ENCODE measurements at regions not wholly inside any gene's neighbourhood (a gene's known extent, or its start where the extent isn't known, plus 50 kb on each side); places are given as distances from the start of the nearest gene placed in this dataset.

DNA sequence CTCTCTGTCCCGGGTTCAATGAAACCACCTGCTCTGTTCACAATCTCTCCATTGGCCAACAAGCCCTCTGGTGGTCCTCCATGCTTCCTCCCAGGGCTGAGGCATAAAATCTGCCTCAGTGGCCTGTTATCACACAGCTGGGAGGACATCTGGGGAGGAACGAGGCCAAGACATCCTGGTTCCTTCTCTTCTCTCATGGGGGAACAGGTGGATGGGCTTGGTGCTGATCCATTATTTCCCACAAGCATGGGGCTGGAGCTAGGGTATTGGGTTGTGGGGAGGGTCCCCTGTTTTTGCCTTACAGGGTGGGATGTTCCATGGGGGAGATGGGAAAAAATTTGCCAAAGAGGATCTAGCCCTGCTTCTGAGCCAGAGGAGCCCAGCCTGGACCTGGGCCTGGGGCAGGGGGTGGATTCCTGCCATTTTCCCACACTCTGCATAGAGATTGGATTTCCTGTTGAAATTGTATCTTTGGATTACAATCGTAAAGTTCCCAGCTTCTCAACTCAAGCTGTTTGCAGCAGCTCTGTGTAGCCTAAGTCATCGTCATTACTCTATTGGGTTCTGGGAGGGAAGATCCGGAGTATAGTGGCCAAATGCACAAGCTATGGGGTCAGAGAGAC lies 124.7 kb downstream of the NAV1 start:
- Histone ChIP-seq H3K27ac (ENCODE audit: low read length, poor library complexity, severe bottlenecking) (no peak overlapping the region), H2BK15ac (ENCODE audit: low read depth, poor library complexity, severe bottlenecking) (no peak overlapping the region), H4K8ac (ENCODE audit: low read length) (no peak overlapping the region), H3K79me1 (replicated peaks; ENCODE audit: low read length, poor library complexity, severe bottlenecking) (peaks cover 62% of the 10 kb centered on the region), H2BK120ac (ENCODE audit: low read depth, low read length) (no peak overlapping the region), H4K91ac (ENCODE audit: low read length) (no peak overlapping the region), H3K9me3 (ENCODE audit: control insufficient read depth, low read length) (no peaks in the 10 kb centered on the region), H2AK5ac (ENCODE audit: low read length, severe bottlenecking) (no peak overlapping the region), H2BK12ac (ENCODE audit: low read length in 2 of 2) (no peak overlapping the region), H3K4me3 (ENCODE audit: insufficient read depth in 1 of 2, low read depth in 1 of 2, low read length in 2 of 2) (no peak overlapping the region), H3K18ac (ENCODE audit: low read depth in 1 of 2, low read length in 2 of 2) (no peak overlapping the region), H3K4ac (ENCODE audit: low read depth in 1 of 2, low read length in 2 of 2) (no peak overlapping the region), H3K36me3 (ENCODE audit: control insufficient read depth in 1 of 2, insufficient read depth in 2 of 2, low read depth in 1 of 2, low read length in 2 of 2) (peaks cover 19 to 82% of the 10 kb centered on the region in 2 experiments), H2AFZ (ENCODE audit: low read depth, low read length) (no peak overlapping the region), H3K14ac (ENCODE audit: low read length in 2 of 2) (peak overlapping the region in 1 of 2 experiments; percentile 14), H3K4me2 (ENCODE audit: low read length, poor library complexity, severe bottlenecking) (no peak overlapping the region), H3K9ac (ENCODE audit: low read length) (no peak overlapping the region), H3K23ac (ENCODE audit: low read length in 2 of 2) (no peak overlapping the region), H2BK5ac (ENCODE audit: low read depth, low read length, poor library complexity, severe bottlenecking) (no peak overlapping the region), H3K27me3 (ENCODE audit: control insufficient read depth in 1 of 2, insufficient read depth in 1 of 2, low read length in 2 of 2) (no peaks in the 10 kb centered on the region), H3K4me1 (ENCODE audit: control insufficient read depth, insufficient read depth, low read depth, low read length) (peaks cover 6% of the 10 kb centered on the region)
- no peak for DNase-seq
- 96% methylated on average over 5 of the region's 5 CpGs for whole genome bisulfite sequencing

DNA sequence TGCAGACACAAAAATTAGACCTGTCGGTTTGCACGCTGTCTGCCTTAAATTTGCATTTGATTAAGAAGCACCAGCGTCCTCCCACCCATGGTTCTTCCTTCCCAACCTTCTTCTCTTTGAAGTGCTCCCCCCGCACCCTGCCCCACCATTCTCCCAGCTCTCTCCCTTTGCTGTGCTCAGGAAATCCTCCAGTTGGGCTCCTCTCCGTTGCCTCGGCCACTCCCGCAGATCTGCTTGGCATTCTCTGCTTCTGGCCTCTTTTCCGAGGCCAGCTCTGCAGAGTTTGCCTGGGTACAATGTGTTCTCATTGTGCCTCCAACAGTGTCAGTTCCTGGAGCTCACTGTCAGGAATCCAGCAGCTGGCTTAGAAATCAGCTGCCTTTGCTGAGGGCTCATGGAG lies 126.1 kb downstream of the NAV1 start:
- DNase-seq = no peak
- Histone ChIP-seq H3K14ac (ENCODE audit: low read length in 2 of 2) (no peak overlapping the region), H3K36me3 (ENCODE audit: control insufficient read depth in 1 of 2, insufficient read depth in 2 of 2, low read depth in 1 of 2, low read length in 2 of 2) (peaks cover 14 to 78% of the 10 kb centered on the region in 2 experiments), H4K91ac (ENCODE audit: low read length) (no peak overlapping the region), H3K4ac (ENCODE audit: low read depth in 1 of 2, low read length in 2 of 2) (no peak overlapping the region), H3K27ac (ENCODE audit: low read length, poor library complexity, severe bottlenecking) (no peak overlapping the region), H2BK12ac (ENCODE audit: low read length in 2 of 2) (no peak overlapping the region), H2BK15ac (ENCODE audit: low read depth, poor library complexity, severe bottlenecking) (no peak overlapping the region), H3K9ac (ENCODE audit: low read length) (no peak overlapping the region), H3K27me3 (ENCODE audit: control insufficient read depth in 1 of 2, insufficient read depth in 1 of 2, low read length in 2 of 2) (no peaks in the 10 kb centered on the region), H2AK5ac (ENCODE audit: low read length, severe bottlenecking) (no peak overlapping the region), H3K9me3 (ENCODE audit: control insufficient read depth, low read length) (no peaks in the 10 kb centered on the region), H3K79me1 (replicated peaks; ENCODE audit: low read length, poor library complexity, severe bottlenecking) (peaks cover 65% of the 10 kb centered on the region), H2BK5ac (ENCODE audit: low read depth, low read length, poor library complexity, severe bottlenecking) (no peak overlapping the region), H3K4me1 (ENCODE audit: control insufficient read depth, insufficient read depth, low read depth, low read length) (peaks cover 5% of the 10 kb centered on the region), H3K18ac (ENCODE audit: low read depth in 1 of 2, low read length in 2 of 2) (no peak overlapping the region), H2BK120ac (ENCODE audit: low read depth, low read length) (no peak overlapping the region), H3K4me2 (ENCODE audit: low read length, poor library complexity, severe bottlenecking) (no peak overlapping the region), H3K23ac (ENCODE audit: low read length in 2 of 2) (no peak overlapping the region), H3K4me3 (ENCODE audit: insufficient read depth in 1 of 2, low read depth in 1 of 2, low read length in 2 of 2) (no peak overlapping the region), H2AFZ (ENCODE audit: low read depth, low read length) (no peak overlapping the region), H4K8ac (ENCODE audit: low read length) (peak overlapping the region; percentile 31)
- 90% methylated on average over 8 of the region's 8 CpGs for WGBS

DNA sequence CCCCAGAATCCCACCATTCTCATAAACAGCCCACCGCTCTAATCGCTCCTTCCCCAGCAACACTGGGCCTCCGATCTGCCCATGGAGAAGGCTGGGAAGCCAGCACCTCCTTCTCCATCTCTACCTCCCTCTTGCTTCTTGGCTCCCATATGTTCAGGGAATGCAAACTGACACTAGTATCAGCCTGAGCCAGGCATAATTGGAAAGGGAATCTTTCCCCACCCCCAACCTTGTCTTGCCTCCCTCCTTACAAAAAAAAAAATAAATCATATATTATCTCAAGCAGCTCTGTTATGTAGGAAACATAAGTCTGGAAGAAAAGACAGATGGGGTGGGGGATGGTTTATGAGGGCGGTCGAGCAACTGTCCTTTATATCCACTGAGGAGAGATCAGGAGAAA lies 127.2 kb downstream of the NAV1 start:
- Histone ChIP-seq H3K14ac (ENCODE audit: low read length in 2 of 2) (no peak overlapping the region), H2BK12ac (ENCODE audit: low read length in 2 of 2) (no peak overlapping the region), H2BK5ac (ENCODE audit: low read depth, low read length, poor library complexity, severe bottlenecking) (no peak overlapping the region), H3K4me2 (ENCODE audit: low read length, poor library complexity, severe bottlenecking) (no peak overlapping the region), H3K23ac (ENCODE audit: low read length in 2 of 2) (no peak overlapping the region), H3K9ac (ENCODE audit: low read length) (no peak overlapping the region), H4K8ac (ENCODE audit: low read length) (no peak overlapping the region), H3K4me3 (ENCODE audit: insufficient read depth in 1 of 2, low read depth in 1 of 2, low read length in 2 of 2) (no peak overlapping the region), H3K4ac (ENCODE audit: low read depth in 1 of 2, low read length in 2 of 2) (no peak overlapping the region), H2AK5ac (ENCODE audit: low read length, severe bottlenecking) (no peak overlapping the region), H3K27me3 (ENCODE audit: control insufficient read depth in 1 of 2, insufficient read depth in 1 of 2, low read length in 2 of 2) (no peaks in the 10 kb centered on the region), H2BK120ac (ENCODE audit: low read depth, low read length) (no peak overlapping the region), H3K9me3 (ENCODE audit: control insufficient read depth, low read length) (no peaks in the 10 kb centered on the region), H2BK15ac (ENCODE audit: low read depth, poor library complexity, severe bottlenecking) (no peak overlapping the region), H3K36me3 (ENCODE audit: control insufficient read depth in 1 of 2, insufficient read depth in 2 of 2, low read depth in 1 of 2, low read length in 2 of 2) (peaks cover 10 to 73% of the 10 kb centered on the region in 2 experiments), H3K4me1 (ENCODE audit: control insufficient read depth, insufficient read depth, low read depth, low read length) (peaks cover 5% of the 10 kb centered on the region), H3K18ac (ENCODE audit: low read depth in 1 of 2, low read length in 2 of 2) (no peak overlapping the region), H3K79me1 (replicated peaks; ENCODE audit: low read length, poor library complexity, severe bottlenecking) (peaks cover 61% of the 10 kb centered on the region), H3K27ac (ENCODE audit: low read length, poor library complexity, severe bottlenecking) (no peak overlapping the region), H4K91ac (ENCODE audit: low read length) (no peak overlapping the region), H2AFZ (ENCODE audit: low read depth, low read length) (no peak overlapping the region)
- WGBS = 95% methylated on average over 5 of the region's 5 CpGs
- DNase-seq = no peak

GRCh38 chr1:201666645-201667044 lies 127.7 kb downstream of the NAV1 start:
- no peak overlapping the region for H4K8ac ChIP-seq (ENCODE audit: low read length)
- H2BK5ac ChIP-seq (ENCODE audit: low read depth, low read length, poor library complexity, severe bottlenecking) = no peak overlapping the region
- 92% methylated on average over 4 of the region's 5 CpGs for WGBS
- no peak overlapping the region for H2BK12ac ChIP-seq (ENCODE audit: low read length in 2 of 2)
- H3K18ac ChIP-seq (ENCODE audit: low read depth in 1 of 2, low read length in 2 of 2) = peak overlapping the region in 1 of 2 experiments; percentile 56
- H3K4me1 ChIP-seq (ENCODE audit: control insufficient read depth, insufficient read depth, low read depth, low read length) = peaks cover 6% of the 10 kb centered on the region
- DNase-seq = no peak
- no peak overlapping the region for H2BK15ac ChIP-seq (ENCODE audit: low read depth, poor library complexity, severe bottlenecking)
- H2AK5ac ChIP-seq (ENCODE audit: low read length, severe bottlenecking) = no peak overlapping the region
- no peak overlapping the region for H3K9ac ChIP-seq (ENCODE audit: low read length)
- H3K4me2 ChIP-seq (ENCODE audit: low read length, poor library complexity, severe bottlenecking) = no peak overlapping the region
- peaks cover 10 to 74% of the 10 kb centered on the region in 2 experiments for H3K36me3 ChIP-seq (ENCODE audit: control insufficient read depth in 1 of 2, insufficient read depth in 2 of 2, low read depth in 1 of 2, low read length in 2 of 2)
- H4K91ac ChIP-seq (ENCODE audit: low read length) = no peak overlapping the region
- H3K9me3 ChIP-seq (ENCODE audit: control insufficient read depth, low read length) = no peaks in the 10 kb centered on the region
- H3K4ac ChIP-seq (ENCODE audit: low read depth in 1 of 2, low read length in 2 of 2) = no peak overlapping the region
- H3K27me3 ChIP-seq (ENCODE audit: control insufficient read depth in 1 of 2, insufficient read depth in 1 of 2, low read length in 2 of 2) = no peaks in the 10 kb centered on the region
- H3K23ac ChIP-seq (ENCODE audit: low read length in 2 of 2) = no peak overlapping the region
- H3K27ac ChIP-seq (ENCODE audit: low read length, poor library complexity, severe bottlenecking) = no peak overlapping the region
- H2BK120ac ChIP-seq (ENCODE audit: low read depth, low read length) = no peak overlapping the region
- H3K14ac ChIP-seq (ENCODE audit: low read length in 2 of 2) = no peak overlapping the region
- no peak overlapping the region for H3K4me3 ChIP-seq (ENCODE audit: insufficient read depth in 1 of 2, low read depth in 1 of 2, low read length in 2 of 2)
- H3K79me1 ChIP-seq (replicated peaks; ENCODE audit: low read length, poor library complexity, severe bottlenecking) = peaks cover 60% of the 10 kb centered on the region
- H2AFZ ChIP-seq (ENCODE audit: low read depth, low read length) = no peak overlapping the region

Data from mesenchymal stem cell (in vitro differentiated cells and primary cell).